ENCODE measurements at regions not wholly inside any gene's neighbourhood (a gene's known extent, or its start where the extent isn't known, plus 50 kb on each side); places are given as distances from the start of the nearest gene placed in this dataset.

DNA sequence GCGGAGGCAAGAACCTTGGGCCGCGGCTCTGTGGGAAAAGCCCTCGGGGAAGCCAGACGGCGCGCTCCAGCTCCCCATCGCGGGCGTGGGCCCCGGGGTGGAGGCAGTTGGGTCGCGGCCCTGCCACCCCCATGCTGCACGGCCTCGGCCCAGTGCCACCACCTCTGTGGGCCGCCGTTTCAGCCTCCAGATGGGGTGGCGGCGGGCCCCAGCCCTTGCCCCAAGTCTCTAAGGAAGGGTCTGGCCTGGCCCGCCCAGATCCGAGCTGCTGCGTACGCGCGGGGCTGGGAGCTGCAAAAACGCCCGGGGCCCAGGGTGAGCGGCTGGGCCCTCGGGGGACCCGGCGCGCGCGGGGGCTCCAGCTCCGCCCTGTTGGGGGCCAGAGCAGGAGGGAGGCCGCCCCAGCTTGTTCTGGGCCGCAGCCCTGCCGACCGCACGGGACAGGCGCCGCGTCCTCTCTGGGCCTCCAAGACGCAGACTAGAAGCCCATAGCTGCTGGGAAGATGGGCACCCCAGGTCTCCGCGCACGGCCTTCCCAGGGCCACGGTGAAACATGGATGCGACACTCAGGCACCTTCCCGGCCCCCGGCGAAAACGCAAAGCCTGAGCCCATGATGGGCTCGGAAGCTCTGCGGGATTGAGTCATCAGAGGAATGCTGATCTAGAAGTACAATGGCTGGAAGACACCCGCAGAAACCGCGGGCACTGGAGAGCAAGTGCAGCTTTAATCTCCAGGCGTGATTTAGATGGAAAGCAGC lies 110.1 kb downstream of the KCTD15 start:
- Histone ChIP-seq H3K27ac (ENCODE audit: low read length, poor library complexity, severe bottlenecking) (no peak overlapping the region), H3K14ac (ENCODE audit: low read length in 2 of 2) (no peak overlapping the region), H2AK5ac (ENCODE audit: low read length, severe bottlenecking) (no peak overlapping the region), H3K4me2 (ENCODE audit: low read length, poor library complexity, severe bottlenecking) (peak overlapping the region; percentile 2), H3K18ac (ENCODE audit: low read depth in 1 of 2, low read length in 2 of 2) (no peak overlapping the region), H2BK15ac (ENCODE audit: low read depth, poor library complexity, severe bottlenecking) (no peak overlapping the region), H3K23ac (ENCODE audit: low read length in 2 of 2) (no peak overlapping the region), H3K4ac (ENCODE audit: low read depth in 1 of 2, low read length in 2 of 2) (no peak overlapping the region), H4K8ac (ENCODE audit: low read length) (no peak overlapping the region), H3K4me1 (ENCODE audit: control insufficient read depth, insufficient read depth, low read depth, low read length) (peaks cover 16% of the 10 kb centered on the region), H3K27me3 (ENCODE audit: control insufficient read depth in 1 of 2, insufficient read depth in 1 of 2, low read length in 2 of 2) (peaks cover 15 to 39% of the 10 kb centered on the region in 2 experiments), H3K9ac (ENCODE audit: low read length) (no peak overlapping the region), H4K91ac (ENCODE audit: low read length) (no peak overlapping the region), H2AFZ (ENCODE audit: low read depth, low read length) (no peak overlapping the region), H3K9me3 (ENCODE audit: control insufficient read depth, low read length) (no peaks in the 10 kb centered on the region), H2BK12ac (ENCODE audit: low read length in 2 of 2) (no peak overlapping the region), H3K4me3 (ENCODE audit: insufficient read depth in 1 of 2, low read depth in 1 of 2, low read length in 2 of 2) (no peak overlapping the region), H2BK5ac (ENCODE audit: low read depth, low read length, poor library complexity, severe bottlenecking) (no peak overlapping the region), H3K79me1 (replicated peaks; ENCODE audit: low read length, poor library complexity, severe bottlenecking) (no peaks in the 10 kb centered on the region), H2BK120ac (ENCODE audit: low read depth, low read length) (no peak overlapping the region), H3K36me3 (ENCODE audit: control insufficient read depth in 1 of 2, insufficient read depth in 2 of 2, low read depth in 1 of 2, low read length in 2 of 2) (no peaks in the 10 kb centered on the region)
- peak; percentile 6 for DNase-seq
- WGBS, result 10% methylated on average over 59 of the region's 59 CpGs

DNA sequence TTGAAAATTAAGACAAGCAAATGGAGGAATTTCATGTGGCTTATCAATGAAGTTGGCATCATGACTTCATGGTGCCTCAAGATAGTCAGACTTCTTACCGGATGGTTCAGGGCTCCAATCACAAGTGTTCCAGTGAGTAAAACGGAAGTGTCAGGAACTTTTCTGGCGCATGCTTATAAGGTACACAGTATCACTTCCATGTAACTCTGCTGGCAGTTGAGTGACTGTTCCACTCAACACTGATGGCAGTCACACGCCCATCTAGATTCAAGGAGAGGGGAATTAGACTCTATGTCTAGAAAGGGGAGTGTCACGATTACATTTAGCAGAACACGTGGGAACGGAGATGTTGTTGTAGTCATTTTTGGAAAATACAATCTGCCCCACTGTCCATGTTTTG lies 114.3 kb downstream of the KCTD15 start:
- H3K4me3 ChIP-seq (ENCODE audit: insufficient read depth in 1 of 2, low read depth in 1 of 2, low read length in 2 of 2), result no peak overlapping the region
- 91% methylated on average over 6 of the region's 7 CpGs for WGBS

DNA sequence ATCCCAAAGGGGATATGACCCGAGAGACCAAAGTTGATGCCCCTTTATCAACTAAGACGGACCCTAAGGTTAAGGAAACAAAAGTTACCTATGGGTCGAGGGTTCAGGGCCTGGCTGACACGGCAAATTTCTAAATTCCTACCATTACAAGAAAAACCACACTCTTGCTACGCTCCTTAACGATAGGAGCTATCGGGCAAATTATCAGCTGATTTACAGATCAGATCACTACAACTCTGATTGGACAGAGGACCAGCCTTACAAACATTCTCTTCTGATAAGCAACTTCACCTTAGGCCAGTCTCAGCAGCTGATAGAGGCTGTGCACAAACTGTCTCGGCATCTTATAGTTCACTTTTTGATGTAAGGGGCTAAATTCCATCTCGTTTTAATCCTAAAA lies 117.9 kb downstream of the KCTD15 start:
- 66% methylated on average over 9 of the region's 9 CpGs for WGBS
- Histone ChIP-seq H3K4ac (ENCODE audit: low read depth in 1 of 2, low read length in 2 of 2) (no peak overlapping the region), H3K18ac (ENCODE audit: low read depth in 1 of 2, low read length in 2 of 2) (no peak overlapping the region), H3K4me1 (ENCODE audit: control insufficient read depth, insufficient read depth, low read depth, low read length) (no peaks in the 10 kb centered on the region), H3K36me3 (ENCODE audit: control insufficient read depth in 1 of 2, insufficient read depth in 2 of 2, low read depth in 1 of 2, low read length in 2 of 2) (no peaks in the 10 kb centered on the region), H3K27me3 (ENCODE audit: control insufficient read depth in 1 of 2, insufficient read depth in 1 of 2, low read length in 2 of 2) (no peaks in the 10 kb centered on the region), H3K23ac (ENCODE audit: low read length in 2 of 2) (no peak overlapping the region), H2BK120ac (ENCODE audit: low read depth, low read length) (no peak overlapping the region), H4K8ac (ENCODE audit: low read length) (no peak overlapping the region), H3K27ac (ENCODE audit: low read length, poor library complexity, severe bottlenecking) (no peak overlapping the region), H2AFZ (ENCODE audit: low read depth, low read length) (no peak overlapping the region), H3K4me3 (ENCODE audit: insufficient read depth in 1 of 2, low read depth in 1 of 2, low read length in 2 of 2) (no peak overlapping the region), H3K4me2 (ENCODE audit: low read length, poor library complexity, severe bottlenecking) (no peak overlapping the region), H3K9ac (ENCODE audit: low read length) (no peak overlapping the region), H2BK15ac (ENCODE audit: low read depth, poor library complexity, severe bottlenecking) (no peak overlapping the region), H3K9me3 (ENCODE audit: control insufficient read depth, low read length) (no peaks in the 10 kb centered on the region), H4K91ac (ENCODE audit: low read length) (no peak overlapping the region), H3K79me1 (replicated peaks; ENCODE audit: low read length, poor library complexity, severe bottlenecking) (no peaks in the 10 kb centered on the region), H2AK5ac (ENCODE audit: low read length, severe bottlenecking) (no peak overlapping the region), H3K14ac (ENCODE audit: low read length in 2 of 2) (no peak overlapping the region), H2BK5ac (ENCODE audit: low read depth, low read length, poor library complexity, severe bottlenecking) (no peak overlapping the region), H2BK12ac (ENCODE audit: low read length in 2 of 2) (no peak overlapping the region)
- DNase-seq, result no peak

More for the DNA sequence above, 114.3 kb downstream of the KCTD15 start:
- Histone ChIP-seq H3K4me2 (ENCODE audit: low read length, poor library complexity, severe bottlenecking) (no peak overlapping the region), H3K23ac (ENCODE audit: low read length in 2 of 2) (no peak overlapping the region), H2AK5ac (ENCODE audit: low read length, severe bottlenecking) (no peak overlapping the region), H3K79me1 (replicated peaks; ENCODE audit: low read length, poor library complexity, severe bottlenecking) (no peaks in the 10 kb centered on the region), H3K4ac (ENCODE audit: low read depth in 1 of 2, low read length in 2 of 2) (no peak overlapping the region), H3K27ac (ENCODE audit: low read length, poor library complexity, severe bottlenecking) (no peak overlapping the region), H2BK5ac (ENCODE audit: low read depth, low read length, poor library complexity, severe bottlenecking) (no peak overlapping the region), H3K14ac (ENCODE audit: low read length in 2 of 2) (no peak overlapping the region), H3K9ac (ENCODE audit: low read length) (no peak overlapping the region), H3K18ac (ENCODE audit: low read depth in 1 of 2, low read length in 2 of 2) (no peak overlapping the region), H3K36me3 (ENCODE audit: control insufficient read depth in 1 of 2, insufficient read depth in 2 of 2, low read depth in 1 of 2, low read length in 2 of 2) (no peaks in the 10 kb centered on the region), H3K9me3 (ENCODE audit: control insufficient read depth, low read length) (no peaks in the 10 kb centered on the region), H2BK120ac (ENCODE audit: low read depth, low read length) (no peak overlapping the region), H4K8ac (ENCODE audit: low read length) (no peak overlapping the region), H2AFZ (ENCODE audit: low read depth, low read length) (no peak overlapping the region), H2BK15ac (ENCODE audit: low read depth, poor library complexity, severe bottlenecking) (no peak overlapping the region), H2BK12ac (ENCODE audit: low read length in 2 of 2) (no peak overlapping the region), H4K91ac (ENCODE audit: low read length) (no peak overlapping the region), H3K4me1 (ENCODE audit: control insufficient read depth, insufficient read depth, low read depth, low read length) (peaks cover 9% of the 10 kb centered on the region), H3K27me3 (ENCODE audit: control insufficient read depth in 1 of 2, insufficient read depth in 1 of 2, low read length in 2 of 2) (peaks cover 15 to 25% of the 10 kb centered on the region in 2 experiments)
- DNase-seq, result no peak

DNA sequence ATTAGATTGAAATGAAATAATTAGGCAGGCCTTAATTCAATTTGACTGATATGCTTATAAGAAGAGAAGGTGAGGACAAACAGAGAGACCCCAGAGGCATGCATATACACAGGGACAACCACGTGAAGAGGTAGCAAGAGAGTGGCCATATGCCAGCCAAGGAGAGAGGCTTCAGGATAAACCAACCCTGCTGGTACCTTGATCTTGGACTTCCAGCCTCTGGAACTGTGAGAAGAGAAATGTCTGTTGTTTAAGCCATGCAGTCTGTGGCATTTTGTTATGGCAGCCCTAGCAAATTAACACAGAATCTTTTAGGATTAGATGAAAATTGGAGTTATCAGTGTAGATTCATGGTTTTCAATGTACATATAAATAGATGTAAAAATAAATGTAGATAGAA lies 120.1 kb downstream of the KCTD15 start:
- Histone ChIP-seq H3K23ac (ENCODE audit: low read length in 2 of 2) (no peak overlapping the region), H3K4me3 (ENCODE audit: insufficient read depth in 1 of 2, low read depth in 1 of 2, low read length in 2 of 2) (no peak overlapping the region), H3K27ac (ENCODE audit: low read length, poor library complexity, severe bottlenecking) (no peak overlapping the region), H2BK15ac (ENCODE audit: low read depth, poor library complexity, severe bottlenecking) (no peak overlapping the region), H4K8ac (ENCODE audit: low read length) (no peak overlapping the region), H3K36me3 (ENCODE audit: control insufficient read depth in 1 of 2, insufficient read depth in 2 of 2, low read depth in 1 of 2, low read length in 2 of 2) (no peaks in the 10 kb centered on the region), H3K9ac (ENCODE audit: low read length) (no peak overlapping the region), H3K14ac (ENCODE audit: low read length in 2 of 2) (no peak overlapping the region), H2BK12ac (ENCODE audit: low read length in 2 of 2) (no peak overlapping the region), H2AK5ac (ENCODE audit: low read length, severe bottlenecking) (no peak overlapping the region), H3K9me3 (ENCODE audit: control insufficient read depth, low read length) (no peaks in the 10 kb centered on the region), H2AFZ (ENCODE audit: low read depth, low read length) (no peak overlapping the region), H2BK120ac (ENCODE audit: low read depth, low read length) (no peak overlapping the region), H3K79me1 (replicated peaks; ENCODE audit: low read length, poor library complexity, severe bottlenecking) (no peaks in the 10 kb centered on the region), H2BK5ac (ENCODE audit: low read depth, low read length, poor library complexity, severe bottlenecking) (no peak overlapping the region), H3K4ac (ENCODE audit: low read depth in 1 of 2, low read length in 2 of 2) (no peak overlapping the region), H3K4me1 (ENCODE audit: control insufficient read depth, insufficient read depth, low read depth, low read length) (no peaks in the 10 kb centered on the region), H3K4me2 (ENCODE audit: low read length, poor library complexity, severe bottlenecking) (no peak overlapping the region), H4K91ac (ENCODE audit: low read length) (no peak overlapping the region), H3K27me3 (ENCODE audit: control insufficient read depth in 1 of 2, insufficient read depth in 1 of 2, low read length in 2 of 2) (no peaks in the 10 kb centered on the region), H3K18ac (ENCODE audit: low read depth in 1 of 2, low read length in 2 of 2) (no peak overlapping the region)
- WGBS, result 53% methylated on average over 1 of the region's 1 CpG
- no peak for DNase-seq

All from mesenchymal stem cell (in vitro differentiated cells and primary cell).